Dermis blood vessel endothelial cell (primary cell): ENCODE measurements at regions not wholly inside any gene's neighbourhood (a gene's known extent, or its start where the extent isn't known, plus 50 kb on each side); places are given as distances from the start of the nearest gene placed in this dataset.

Experiments used
- DNase-seq: peaks from one replicate; pipeline ENCODE4 v3.0.0; 2010

- no peak for DNase-seq
Observed at GRCh38 chr2:7773362-7774360, 856.4 kb downstream of the RNF144A start.

GRCh38 chr2:7774481-7774880 lies 857.3 kb downstream of the RNF144A start:
- no peak for DNase-seq

- no peak for DNase-seq
Observed at GRCh38 chr2:7777668-7778067, 860.5 kb downstream of the RNF144A start.

DNA sequence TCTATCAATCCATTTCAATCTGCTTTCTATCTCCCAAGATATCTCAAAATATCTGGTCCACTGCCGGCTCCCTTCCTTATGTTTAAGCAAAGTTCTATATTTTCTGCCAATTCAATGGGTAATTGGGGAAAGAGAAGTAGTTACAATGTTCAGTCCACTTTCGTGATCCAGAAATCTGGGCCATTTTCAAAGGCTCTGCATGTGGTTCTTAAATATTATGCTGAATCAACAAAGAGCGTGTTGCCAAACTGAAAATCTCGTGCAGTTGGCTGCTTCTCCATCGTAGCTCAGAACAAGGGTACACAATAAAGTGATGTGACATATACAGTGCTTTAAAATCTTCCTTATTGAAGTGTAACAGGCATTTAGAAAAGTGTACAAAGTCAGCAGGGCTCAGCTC lies 863.1 kb downstream of the RNF144A start:
- no peak for DNase-seq

DNA sequence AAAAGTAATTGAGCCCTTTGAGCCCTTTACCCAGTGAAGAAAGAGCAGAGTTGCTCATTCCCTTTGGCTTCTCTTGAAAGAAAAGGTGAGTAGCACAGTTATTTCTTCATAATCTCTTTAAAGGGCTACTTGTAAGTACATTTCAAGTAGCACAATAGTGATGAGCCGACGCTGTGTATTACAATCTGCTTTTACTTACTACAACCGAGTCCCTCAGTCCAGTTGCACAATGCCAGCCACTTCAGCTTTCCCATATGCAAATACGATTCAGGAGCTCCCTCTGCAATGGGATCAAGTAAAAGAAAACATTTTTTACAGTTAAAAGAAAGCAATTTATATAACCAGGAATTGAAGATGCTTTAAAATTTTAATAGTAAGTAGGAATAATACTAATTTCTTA lies 868.5 kb downstream of the RNF144A start:
- no peak for DNase-seq

GRCh38 chr2:7788736-7789135 lies 871.5 kb downstream of the RNF144A start:
- DNase-seq: no peak

- DNase-seq: no peak
Observed at GRCh38 chr2:7792031-7792651, 874.9 kb downstream of the RNF144A start.

DNA sequence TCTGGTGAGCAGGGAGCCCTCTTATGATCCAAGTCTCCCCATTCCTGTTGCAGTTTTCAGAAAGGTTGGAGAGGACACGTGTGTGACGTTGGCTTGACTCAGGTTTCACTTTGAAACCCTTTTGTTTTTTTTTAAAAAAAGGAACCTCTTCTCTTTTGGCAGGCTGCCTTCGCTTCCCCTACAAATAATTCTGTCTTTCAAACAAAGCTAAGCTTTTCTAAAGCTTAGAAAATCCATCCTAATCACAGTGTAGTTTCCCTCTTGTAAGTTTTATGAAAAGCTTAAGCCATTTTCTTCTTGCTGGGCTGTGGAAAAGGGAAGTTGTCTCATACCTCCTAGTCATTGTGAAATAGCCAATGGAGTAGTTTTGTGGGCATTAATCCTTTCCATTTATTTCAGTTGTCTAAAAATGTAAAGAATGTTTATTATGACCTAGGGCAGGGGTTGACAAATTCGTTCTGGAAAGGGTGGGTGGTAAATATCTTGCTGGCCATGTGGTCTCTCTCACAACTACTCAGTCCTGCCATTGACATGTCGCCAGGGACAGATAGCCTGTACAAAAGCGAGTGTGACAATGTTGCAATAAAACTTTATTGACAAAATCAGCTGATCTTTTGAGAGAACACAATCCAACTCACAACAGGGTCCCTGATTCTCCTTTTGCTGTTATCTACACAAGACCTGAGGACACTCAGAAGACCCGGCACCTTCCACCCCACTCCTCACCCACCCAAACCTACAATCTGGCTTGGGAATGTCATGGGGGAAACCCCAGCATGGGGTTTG lies 878.8 kb downstream of the RNF144A start:
- no peak for DNase-seq

DNA sequence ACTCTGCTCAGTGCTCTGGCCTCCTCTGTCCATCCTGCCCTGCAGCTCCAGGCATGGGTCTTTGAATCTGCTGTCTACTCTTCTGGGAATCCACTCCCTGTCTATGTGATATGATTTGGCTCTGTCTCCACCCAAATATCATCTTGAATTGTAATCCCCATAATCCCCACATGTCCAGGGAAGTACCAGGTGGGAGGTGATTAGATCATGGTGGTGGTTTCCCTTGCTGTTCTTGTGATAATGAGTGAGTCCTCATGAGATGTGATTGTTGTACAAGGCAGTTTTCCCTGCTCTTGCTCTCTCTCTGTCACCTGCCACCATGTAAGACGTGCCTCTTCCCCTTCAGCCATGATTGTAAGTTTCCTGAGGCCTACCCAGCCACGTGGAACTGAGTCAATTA lies 881.8 kb upstream of the ID2 start:
- no peak for DNase-seq

DNA sequence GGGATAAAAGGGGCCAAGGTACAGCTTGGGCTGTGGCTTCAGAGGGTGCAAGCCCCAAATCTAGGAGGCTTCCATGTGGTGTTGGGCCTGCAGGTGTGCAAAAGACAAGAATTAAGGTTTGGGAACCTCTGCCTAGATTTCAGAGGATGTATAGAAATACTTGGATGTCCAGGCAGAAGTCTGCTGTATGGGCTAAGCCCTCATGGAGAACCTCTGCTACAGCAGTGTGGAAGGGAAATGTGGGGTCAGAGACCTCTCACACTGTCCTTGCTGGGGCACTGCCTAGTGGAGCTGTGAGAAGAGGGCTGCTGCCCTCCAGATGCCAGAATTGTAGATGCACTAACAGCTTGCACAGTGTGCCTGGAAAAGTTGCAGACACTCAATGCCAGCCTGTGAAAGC lies 880.6 kb upstream of the ID2 start:
- no peak for DNase-seq

GRCh38 chr2:7803515-7803914 lies 878.3 kb upstream of the ID2 start:
- DNase-seq: no peak

DNA sequence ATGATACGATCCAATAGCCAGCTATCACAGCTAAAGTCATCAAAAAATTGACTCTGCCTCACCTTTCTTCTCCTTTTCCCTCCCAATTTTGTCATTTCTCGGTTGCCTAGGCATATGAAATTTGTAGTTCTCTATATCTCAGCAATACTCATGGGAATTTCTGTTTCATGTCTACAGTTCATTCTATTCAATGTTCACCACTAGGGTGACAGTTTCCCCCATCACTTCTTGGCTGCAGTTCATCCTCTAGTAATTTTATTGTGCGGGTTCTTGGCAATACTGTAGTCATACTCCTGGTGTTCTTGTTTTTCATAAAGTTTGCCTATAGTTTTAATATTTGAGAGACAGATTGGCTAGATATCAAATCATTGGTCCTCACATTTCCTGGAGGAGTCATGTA lies 872.2 kb upstream of the ID2 start:
- DNase-seq: no peak

- DNase-seq: no peak
Observed at GRCh38 chr2:7811073-7811472, 870.8 kb upstream of the ID2 start.

- no peak for DNase-seq
Observed at GRCh38 chr2:7812231-7812995, 869.4 kb upstream of the ID2 start.

DNA sequence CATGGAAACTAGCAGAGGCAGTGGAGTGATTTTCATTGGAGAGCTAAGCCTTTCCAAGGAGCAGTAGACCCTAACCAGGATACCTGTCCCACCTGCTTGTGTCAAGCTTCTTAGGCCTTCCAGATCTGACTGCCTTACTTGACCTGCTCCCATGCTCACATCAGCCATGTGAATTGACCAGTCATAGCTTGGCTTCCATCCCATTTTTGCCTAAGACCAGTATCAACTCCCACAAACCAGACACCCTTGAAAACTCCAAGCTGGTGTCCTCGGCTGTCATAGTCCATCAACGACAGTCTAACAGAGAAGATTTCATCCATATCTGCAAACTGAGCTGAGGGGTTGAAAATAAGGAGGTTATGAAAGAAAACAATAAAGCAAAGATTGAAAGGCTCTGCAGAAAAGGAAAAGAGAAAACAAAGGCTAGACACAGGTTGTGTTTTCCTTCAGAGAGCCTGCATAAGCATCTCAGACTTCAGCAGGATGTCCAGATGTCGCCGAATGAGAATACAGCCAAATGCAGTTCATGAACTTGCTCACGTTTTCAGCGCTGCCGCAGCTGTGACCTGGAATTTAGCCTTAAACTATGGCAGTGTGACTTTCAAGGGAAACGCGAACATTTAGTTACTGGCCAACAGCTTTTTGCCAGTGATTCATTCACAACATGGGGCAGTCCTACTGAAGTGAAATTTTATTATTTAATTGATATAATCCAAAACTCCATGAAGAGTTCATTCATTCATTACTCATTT lies 868.1 kb upstream of the ID2 start:
- DNase-seq: no peak

GRCh38 chr2:7815726-7816125 lies 866.1 kb upstream of the ID2 start:
- no peak for DNase-seq

DNA sequence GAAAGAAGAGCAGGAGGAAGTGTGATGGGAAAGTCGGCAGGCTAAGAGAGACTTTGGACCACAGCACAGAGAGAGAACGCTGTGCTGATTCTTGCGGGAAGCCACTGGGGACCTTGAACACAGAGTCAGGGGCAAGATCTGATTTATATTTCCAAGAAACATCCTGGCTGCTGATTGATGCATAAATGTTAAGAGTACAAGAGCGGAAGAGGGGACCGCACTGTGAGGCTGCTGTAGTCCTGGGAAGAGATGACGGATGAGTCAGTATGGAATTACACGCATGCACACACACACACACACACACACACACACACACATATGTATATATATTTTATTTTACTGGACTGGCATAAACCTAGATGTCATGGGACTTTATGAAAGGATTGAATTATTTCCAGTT lies 865.6 kb upstream of the ID2 start:
- no peak for DNase-seq

GRCh38 chr2:7816944-7817343 lies 864.9 kb upstream of the ID2 start:
- DNase-seq: no peak

DNA sequence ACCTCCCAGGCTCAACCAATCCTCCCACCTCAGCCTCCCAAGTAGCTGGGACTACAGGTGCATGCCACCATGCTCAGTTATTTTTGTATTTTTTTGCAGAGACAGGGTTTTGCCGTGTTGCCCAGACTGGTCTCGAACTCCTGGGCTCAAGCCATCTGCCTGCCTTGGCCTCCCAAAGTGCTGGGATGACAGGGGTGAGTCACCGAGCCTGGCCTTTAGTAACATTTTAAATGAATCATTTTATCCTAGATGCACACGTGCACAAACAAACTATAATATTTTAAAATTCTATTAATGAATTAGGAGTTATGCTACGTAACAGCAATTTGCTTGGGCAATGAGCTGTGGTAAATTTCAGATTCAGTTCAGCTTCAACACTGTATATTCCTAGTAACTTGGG lies 862.5 kb upstream of the ID2 start:
- DNase-seq: no peak

DNA sequence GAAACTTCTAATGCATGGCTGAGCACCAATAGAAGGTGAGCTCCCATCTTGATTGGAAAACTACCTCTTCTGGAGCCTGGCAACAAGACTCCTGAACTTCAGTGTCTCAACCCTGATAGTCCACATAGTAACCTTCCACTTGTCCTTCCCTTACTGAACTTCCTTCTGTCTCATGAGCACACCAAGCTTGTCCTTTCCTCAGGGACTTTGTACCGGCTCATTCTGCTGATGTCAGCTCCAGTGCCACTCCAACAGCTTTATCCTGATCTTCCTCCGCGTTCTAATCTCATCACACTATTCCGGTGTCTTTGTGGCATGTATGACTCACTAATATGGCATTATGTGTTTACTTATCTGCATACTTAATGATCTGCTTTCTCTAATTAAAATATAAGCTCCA lies 862.0 kb upstream of the ID2 start:
- no peak for DNase-seq

DNA sequence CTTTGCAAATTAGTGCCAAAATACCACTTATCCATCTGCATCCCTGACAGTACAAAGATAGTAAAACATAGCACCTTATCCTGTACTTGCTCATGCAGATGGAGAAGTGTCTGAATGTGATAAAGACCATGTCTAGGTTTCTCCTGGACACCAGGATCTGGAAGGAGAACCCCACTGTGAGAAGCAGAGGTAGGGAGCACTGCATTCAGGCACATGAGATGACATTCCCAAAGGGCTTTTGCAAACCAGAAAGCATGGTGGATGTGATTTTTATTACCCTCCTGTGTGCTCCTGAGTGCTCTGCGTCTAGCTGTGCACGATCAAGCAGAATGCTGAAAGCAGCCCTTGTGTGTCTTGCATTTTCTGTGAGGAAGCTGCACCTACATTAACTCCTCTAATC lies 857.6 kb upstream of the ID2 start:
- no peak for DNase-seq
